Activated B cell treated with CpG ODN at 0.5 μM for 24 hours (primary cell): ENCODE measurements at regions not wholly inside any gene's neighbourhood (a gene's known extent, or its start where the extent isn't known, plus 50 kb on each side); places are given as distances from the start of the nearest gene placed in this dataset.
"Not testable (repeated sequence)": the region's sequence is repeated elsewhere in the genome, so short reads cannot be mapped to it uniquely, and the experiment has no call there.

Source experiments
- ATAC-seq: fragments of 200-7000 bp; cut with Tn5 transposase; one replicate; pipeline ENCODE4 v1.10.0; 2021; ENCODE audit warnings: low read depth, mild to moderate bottlenecking, moderate library complexity
- CTCF ChIA-PET: fragments of 350-600 bp; sonication (Branson Sonifier 250); formaldehyde crosslinking; loops from one replicate; lab custom pipeline; 2021; ENCODE audit warnings: antibody characterized with exemption; lab: Charles Lee
- POLR2A ChIA-PET: fragments of 350-600 bp; sonication (Branson Sonifier 250); formaldehyde crosslinking; loops from one replicate; lab custom pipeline; 2021; ENCODE audit warnings: antibody characterized with exemption; lab: Charles Lee
- DNase-seq: peaks from one replicate; pipeline ENCODE4 v3.0.0; 2022
- H3K27ac Mint-ChIP-seq: one replicate; pipeline ENCODE4 v1.8.0; 2020; ENCODE audit warnings: mixed read lengths
- H3K27me3 Mint-ChIP-seq: one replicate; pipeline ENCODE4 v1.8.0; 2021; ENCODE audit warnings: mixed read lengths
- H3K36me3 Mint-ChIP-seq: one replicate; pipeline ENCODE4 v1.8.0; 2021; ENCODE audit warnings: low read depth, mixed read lengths
- H3K4me1 Mint-ChIP-seq: one replicate; pipeline ENCODE4 v1.8.0; 2021; ENCODE audit warnings: mixed read lengths
- H3K4me3 Mint-ChIP-seq: one replicate; pipeline ENCODE4 v1.8.0; 2020; ENCODE audit warnings: mild to moderate bottlenecking, mixed read lengths
- H3K9me3 Mint-ChIP-seq: one replicate; pipeline ENCODE4 v1.8.0; 2020; ENCODE audit warnings: mixed read lengths
- intact Hi-C: fragments of 100-400 bp; cut with micrococcal nuclease; formaldehyde crosslinking; loops from one replicate; pipeline ENCODE4 v1.15.1; 2024
- TF ChIP-seq, protein P1 (sequence below): fragments of 200-600 bp; IDR thresholded peaks from one replicate; pipeline ENCODE4 v1.8.0; 2022; ENCODE audit warnings: antibody characterized with exemption, mild to moderate bottlenecking

DNA sequence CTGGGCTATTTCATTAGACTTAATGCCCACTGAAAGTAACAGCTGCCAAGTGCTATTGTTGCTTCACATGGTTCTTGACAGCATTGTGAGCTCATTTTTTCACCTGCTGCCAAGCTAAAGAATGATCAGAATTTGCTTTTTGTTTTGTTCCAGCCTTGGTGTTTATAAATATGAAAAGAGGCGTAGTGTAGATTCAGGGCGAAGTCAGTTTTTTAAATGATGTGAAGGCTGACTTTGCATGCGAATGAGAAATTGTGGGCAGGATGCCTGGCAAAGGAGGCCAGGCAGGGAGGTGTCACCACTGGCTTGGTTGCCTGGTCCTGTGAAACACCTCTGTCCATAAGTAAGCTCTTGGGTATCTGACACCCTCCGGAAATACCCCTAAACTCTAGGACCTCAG lies 93.3 kb upstream of the NAP1L1 start:
- peaks cover 12% of the 10 kb centered on the region for H3K4me1 Mint-ChIP-seq
- no peak for DNase-seq
- H3K4me3 Mint-ChIP-seq: no peak overlapping the region
- no peak overlapping the region for H3K27ac Mint-ChIP-seq
- TF ChIP-seq, protein P1, sequence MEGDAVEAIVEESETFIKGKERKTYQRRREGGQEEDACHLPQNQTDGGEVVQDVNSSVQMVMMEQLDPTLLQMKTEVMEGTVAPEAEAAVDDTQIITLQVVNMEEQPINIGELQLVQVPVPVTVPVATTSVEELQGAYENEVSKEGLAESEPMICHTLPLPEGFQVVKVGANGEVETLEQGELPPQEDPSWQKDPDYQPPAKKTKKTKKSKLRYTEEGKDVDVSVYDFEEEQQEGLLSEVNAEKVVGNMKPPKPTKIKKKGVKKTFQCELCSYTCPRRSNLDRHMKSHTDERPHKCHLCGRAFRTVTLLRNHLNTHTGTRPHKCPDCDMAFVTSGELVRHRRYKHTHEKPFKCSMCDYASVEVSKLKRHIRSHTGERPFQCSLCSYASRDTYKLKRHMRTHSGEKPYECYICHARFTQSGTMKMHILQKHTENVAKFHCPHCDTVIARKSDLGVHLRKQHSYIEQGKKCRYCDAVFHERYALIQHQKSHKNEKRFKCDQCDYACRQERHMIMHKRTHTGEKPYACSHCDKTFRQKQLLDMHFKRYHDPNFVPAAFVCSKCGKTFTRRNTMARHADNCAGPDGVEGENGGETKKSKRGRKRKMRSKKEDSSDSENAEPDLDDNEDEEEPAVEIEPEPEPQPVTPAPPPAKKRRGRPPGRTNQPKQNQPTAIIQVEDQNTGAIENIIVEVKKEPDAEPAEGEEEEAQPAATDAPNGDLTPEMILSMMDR: no peak
- no peaks in the 10 kb centered on the region for H3K36me3 Mint-ChIP-seq
- no peaks in the 10 kb centered on the region for H3K9me3 Mint-ChIP-seq
- no peak for ATAC-seq
- peaks cover 3% of the 10 kb centered on the region for H3K27me3 Mint-ChIP-seq
- CTCF ChIA-PET: no interaction called here
- intact Hi-C loops: no loop called here
- POLR2A ChIA-PET: no interaction called here

DNA sequence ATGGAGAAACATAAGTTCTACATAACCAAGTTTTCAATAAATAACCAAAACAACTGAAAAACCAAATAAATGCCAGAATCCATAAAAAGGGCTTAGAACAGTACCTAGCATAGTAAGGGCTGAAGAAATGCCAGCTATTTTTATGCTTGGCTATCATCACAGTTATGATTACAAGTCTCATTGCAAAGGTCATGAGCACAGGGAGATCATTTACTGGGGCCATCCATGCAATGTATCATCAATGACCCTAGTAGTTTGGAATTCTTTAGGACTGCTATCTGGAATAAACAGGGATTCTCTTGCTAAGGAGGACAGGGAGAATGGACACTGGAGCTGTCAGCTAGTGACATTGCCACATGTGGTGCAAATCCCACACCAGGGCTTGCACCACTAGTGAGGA lies 92.5 kb upstream of the NAP1L1 start:
- H3K4me3 Mint-ChIP-seq: no peak overlapping the region
- ATAC-seq (no peak), DNase-seq (no peak)
- no peaks in the 10 kb centered on the region for H3K9me3 Mint-ChIP-seq
- H3K36me3 Mint-ChIP-seq: no peaks in the 10 kb centered on the region
- no peaks in the 10 kb centered on the region for H3K27me3 Mint-ChIP-seq
- POLR2A ChIA-PET: no interaction called here
- TF ChIP-seq, protein P1: no peak
- CTCF ChIA-PET: no interaction called here
- H3K4me1 Mint-ChIP-seq: peaks cover 21% of the 10 kb centered on the region
- H3K27ac Mint-ChIP-seq: no peak overlapping the region
- intact Hi-C loops: no loop called here

DNA sequence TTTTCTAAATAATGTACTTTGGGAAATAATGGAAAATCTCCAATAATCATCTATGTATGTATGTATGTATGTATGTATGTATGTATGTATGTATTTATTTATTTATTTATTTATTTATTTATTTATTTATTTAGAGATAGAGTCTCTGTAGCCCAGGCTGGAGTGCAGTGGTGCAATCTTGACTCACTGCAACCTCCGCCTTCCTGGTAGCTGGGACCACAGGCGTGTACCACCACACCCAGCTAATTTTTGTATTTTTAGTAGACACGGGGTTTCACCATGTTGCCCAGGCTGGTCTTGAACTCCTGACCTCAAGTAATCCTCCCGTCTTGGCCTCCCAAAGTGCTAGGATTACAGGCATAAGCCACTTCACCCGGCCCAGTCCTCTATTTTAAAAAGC lies 91.5 kb upstream of the NAP1L1 start:
- CTCF ChIA-PET, intact Hi-C loops, ATAC-seq, H3K9me3 Mint-ChIP-seq, H3K27me3 Mint-ChIP-seq, DNase-seq, H3K27ac Mint-ChIP-seq, H3K36me3 Mint-ChIP-seq, H3K4me3 Mint-ChIP-seq: not testable (repeated sequence)
- POLR2A ChIA-PET: interaction anchor here (0.6 kb wide), 1 partner anchor 73 kb away, joined by 6 read pairs; no protein-coding TSS in a partner anchor
- H3K4me1 Mint-ChIP-seq: peaks cover 29% of the 10 kb centered on the region

DNA sequence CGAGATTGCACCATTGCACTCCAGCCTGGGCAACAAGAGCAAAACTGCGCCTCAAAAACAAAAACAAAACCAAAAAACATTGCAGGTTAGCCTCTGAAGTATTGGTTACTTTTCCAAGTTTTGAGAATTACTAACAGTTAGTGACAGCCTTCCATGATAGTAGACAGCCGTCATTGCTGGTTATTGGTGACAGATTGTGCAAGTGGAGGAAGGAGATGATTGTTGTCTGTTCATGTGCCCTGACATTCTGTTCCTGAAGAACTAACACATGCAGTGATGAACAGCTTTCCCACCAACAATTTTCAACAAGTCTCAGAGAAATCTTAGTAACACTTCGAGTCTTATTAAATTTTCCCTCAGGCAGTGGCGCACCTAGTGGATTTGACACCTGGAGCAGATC lies 89.3 kb upstream of the NAP1L1 start:
- DNase-seq (no peak), ATAC-seq (no peak)
- Mint-ChIP-seq H3K36me3 (no peaks in the 10 kb centered on the region), H3K27me3 (no peaks in the 10 kb centered on the region), H3K9me3 (no peaks in the 10 kb centered on the region), H3K4me3 (no peak overlapping the region), H3K4me1 (peaks cover 34% of the 10 kb centered on the region), H3K27ac (no peak overlapping the region)
- intact Hi-C loops: loop anchor here (2.0 to 5.0 kb wide), 3 partner anchors 15 to 174 kb away; partner anchors contain the start of genes BBS10 and NAP1L1
- POLR2A ChIA-PET: no interaction called here
- TF ChIP-seq, protein P1: no peak
- CTCF ChIA-PET: no interaction called here

DNA sequence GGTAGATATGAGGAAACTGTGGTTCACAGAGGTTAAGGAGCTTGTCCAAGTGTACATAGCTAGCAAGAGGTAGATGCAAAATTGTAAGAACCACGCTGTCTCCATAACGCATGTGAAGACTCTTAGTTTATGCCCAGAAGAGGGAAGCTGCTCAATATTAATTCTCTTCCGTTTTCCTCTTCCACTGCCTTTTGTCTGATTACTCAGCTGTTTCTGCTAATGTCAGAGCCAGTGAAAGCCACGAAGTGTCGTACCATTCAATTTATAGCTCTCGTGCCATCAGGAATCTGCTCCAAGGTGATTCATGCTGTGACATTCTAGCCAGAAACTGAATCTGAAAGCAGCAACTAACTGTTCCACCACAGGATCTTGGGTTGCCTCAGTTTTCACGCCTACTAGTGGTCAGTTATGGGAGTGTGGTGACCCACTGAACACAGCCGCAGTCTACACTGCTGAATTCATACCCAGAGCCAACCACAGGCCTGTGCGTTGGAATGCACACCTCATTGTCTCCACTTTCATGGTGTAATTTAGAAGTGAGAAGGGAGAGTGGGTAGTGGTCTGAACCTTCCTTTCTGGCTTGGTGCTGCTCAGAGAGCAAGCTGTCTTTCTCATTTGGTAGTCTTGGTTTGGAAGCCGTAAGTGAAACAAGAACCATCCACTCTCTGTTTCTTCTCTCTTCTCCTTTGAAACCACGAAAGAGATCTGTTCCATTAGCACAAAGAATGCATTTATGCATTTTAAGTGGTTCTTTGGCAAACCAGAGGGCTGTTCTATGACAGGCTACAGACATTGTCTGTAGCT lies 74.2 kb upstream of the NAP1L1 start:
- TF ChIP-seq, protein P1: no peak
- Mint-ChIP-seq H3K9me3 (no peaks in the 10 kb centered on the region), H3K27ac (peak overlapping the region; percentile 88), H3K4me1 (peaks cover 20% of the 10 kb centered on the region), H3K4me3 (peak overlapping the region; percentile 82), H3K36me3 (no peaks in the 10 kb centered on the region), H3K27me3 (no peaks in the 10 kb centered on the region)
- intact Hi-C loops: loop anchor here (1.0 to 10.0 kb wide), 8 partner anchors 14 to 824 kb away; partner anchors contain the start of genes CAPS2, GLIPR1L1, OSBPL8 and ZDHHC17
- CTCF ChIA-PET: interaction anchor here (0.6 to 2.3 kb wide), 14 partner anchors 9 to 428 kb away, joined by 3 to 9 read pairs (median 4); partner anchors contain the start of genes BBS10, OSBPL8 and PHLDA1
- DNase-seq (peak; percentile 33), ATAC-seq (peak; percentile 99)
- POLR2A ChIA-PET: interaction anchor here (0.5 to 1.1 kb wide), 4 partner anchors 81 to 395 kb away, joined by 3 to 8 read pairs (median 4); partner anchors contain the start of gene BBS10
